ENCODE measurements at regions not wholly inside any gene's neighbourhood (a gene's known extent, or its start where the extent isn't known, plus 50 kb on each side); places are given as distances from the start of the nearest gene placed in this dataset.
"Not testable (repeated sequence)": the region's sequence is repeated elsewhere in the genome, so short reads cannot be mapped to it uniquely, and the experiment has no call there.

DNA sequence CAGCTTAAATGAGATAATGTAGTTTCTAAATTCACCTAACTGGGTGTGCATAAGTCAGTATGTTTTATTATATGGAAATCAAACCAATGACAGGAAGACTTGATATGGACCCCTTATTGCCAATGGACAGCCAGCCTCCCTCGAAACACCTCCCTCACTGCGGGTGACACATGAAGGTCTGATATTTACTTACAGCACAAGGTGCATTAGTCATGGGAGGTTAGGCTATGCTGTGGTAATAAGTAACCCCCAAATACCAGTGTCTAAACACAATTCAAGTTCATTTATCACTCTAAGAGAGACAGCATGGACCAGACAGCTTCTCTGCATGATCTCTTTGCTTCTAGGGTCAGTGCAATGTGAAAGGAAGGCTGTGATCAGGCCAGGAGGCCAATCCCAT lies 126.0 kb upstream of the KCNJ6 start:
- no peak for DNase-seq

DNA sequence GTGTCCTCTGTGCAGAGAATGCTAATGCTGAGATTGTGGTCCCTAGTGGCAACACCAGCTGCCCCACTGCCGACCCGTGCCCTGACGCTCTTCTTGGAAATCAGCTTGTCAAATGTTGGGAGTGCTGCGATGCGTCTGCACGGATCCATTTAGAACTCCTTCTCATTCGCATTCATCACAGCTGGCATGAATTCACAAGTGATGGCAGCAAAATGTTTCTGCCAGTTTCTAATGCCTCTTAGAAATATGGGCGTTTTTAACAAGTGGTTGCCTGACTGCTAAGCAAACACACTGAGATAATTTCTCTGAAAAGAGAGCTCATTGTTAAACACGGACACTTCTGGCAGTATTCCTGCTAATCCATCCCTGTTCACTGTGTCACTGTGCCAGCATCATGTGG lies 131.9 kb upstream of the KCNJ6 start:
- no peak for DNase-seq

DNA sequence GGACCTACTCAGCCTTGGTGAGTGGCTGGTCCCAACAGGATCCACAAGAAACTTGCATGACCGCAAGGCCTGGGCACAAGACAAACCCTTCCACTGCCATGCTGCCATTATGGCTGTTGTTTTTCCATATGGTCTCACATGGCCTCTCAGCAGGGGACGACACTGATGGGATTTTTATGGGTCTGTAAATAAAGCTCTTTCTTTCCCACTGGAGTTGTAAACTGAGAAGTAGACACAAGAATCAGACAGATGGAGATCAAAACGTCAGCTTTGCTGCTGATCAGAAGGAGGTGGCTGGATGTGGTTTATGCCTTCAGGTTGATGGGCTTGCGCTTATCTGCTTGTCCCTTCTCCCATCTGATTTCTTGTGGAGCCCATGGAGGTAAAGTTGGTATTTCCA lies 138.1 kb upstream of the KCNJ6 start:
- DNase-seq: no peak

DNA sequence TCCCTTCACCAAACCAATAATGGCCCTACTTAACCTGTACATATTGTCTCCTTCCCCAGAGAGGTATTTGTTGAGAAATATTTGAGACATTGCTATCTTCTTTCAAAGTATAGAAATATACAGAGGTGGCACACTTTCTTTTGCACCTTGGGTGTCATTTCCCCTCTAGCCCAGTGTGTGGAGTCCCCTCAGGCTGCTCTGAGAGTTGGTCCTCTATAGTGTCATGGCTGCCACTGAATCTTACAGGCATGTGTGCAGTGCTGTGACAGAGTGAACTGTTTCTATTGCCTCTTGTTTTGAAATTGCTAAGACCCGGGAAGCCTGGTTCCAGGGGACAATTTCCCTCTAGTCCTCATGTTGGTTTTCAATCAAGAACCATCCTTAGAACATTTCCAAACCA lies 140.2 kb upstream of the KCNJ6 start:
- no peak for DNase-seq

DNA sequence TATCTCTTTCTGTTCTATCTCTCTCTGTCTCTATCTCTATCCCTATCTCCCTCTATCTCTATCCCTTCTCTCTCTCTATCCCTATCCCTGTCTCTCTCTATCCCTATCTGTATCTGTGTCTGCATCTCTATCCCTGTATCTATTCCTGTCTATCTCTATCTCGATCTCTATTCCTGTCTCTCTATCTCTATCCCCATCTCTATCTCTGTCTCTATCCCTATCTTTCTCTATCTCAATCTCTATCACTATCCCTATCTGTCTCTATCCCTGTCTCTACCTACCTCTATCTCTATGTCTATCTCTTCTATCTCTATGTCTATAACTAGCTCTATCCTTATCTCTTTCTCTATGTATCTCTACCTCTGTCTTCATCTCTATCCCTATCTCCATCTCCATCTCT lies 141.4 kb upstream of the KCNJ6 start:
- DNase-seq: no peak

DNA sequence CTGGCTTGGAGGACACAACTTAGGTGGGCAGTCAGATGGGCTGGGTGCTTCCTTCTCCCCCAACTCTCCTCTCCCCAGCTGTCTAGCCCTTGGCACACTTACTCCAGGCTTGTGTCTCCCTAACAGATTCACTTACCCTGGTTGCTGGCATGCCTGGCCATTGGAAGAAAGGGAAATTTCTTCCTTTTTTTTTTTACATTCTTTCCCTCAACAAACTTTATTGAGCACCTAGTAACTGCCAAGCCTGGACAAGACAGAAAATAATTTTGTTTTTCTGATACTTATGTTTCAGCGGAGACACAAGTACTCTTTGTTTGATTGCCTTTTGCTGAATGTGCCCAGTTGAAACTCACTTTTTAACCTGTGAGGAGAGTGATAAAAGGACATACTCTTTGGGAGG lies 144.3 kb upstream of the KCNJ6 start:
- no peak for DNase-seq

DNA sequence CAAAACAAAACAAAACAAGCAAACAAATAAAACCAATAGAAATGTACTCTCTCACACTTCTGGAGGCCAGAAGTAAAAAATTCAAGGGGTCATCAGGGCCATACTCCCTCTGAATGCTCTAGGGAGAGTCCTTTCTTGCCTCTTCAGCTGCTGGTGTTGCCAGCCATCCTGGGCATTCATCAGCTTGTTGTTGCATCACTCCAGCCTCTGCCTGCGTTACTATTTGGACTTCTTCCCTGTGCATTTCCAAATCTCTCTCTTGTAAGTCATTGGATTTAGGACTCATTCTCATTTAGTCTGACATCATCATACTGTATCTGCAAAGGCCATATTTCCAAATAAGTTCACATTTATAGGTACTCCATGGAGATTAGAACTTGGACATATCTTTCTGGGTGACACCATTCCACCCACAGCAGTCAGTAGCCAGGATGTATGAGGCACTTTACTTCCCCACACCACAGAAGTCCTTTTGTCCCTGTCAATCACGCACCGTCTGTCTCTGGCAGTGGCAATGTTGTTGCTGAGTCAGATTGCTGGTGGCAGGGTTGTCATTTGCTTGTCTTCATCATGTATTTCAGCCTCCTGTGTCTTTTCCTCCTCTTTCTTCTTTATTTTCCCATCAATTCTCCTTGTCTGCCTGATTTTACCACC lies 151.0 kb upstream of the KCNJ6 start:
- DNase-seq: no peak

DNA sequence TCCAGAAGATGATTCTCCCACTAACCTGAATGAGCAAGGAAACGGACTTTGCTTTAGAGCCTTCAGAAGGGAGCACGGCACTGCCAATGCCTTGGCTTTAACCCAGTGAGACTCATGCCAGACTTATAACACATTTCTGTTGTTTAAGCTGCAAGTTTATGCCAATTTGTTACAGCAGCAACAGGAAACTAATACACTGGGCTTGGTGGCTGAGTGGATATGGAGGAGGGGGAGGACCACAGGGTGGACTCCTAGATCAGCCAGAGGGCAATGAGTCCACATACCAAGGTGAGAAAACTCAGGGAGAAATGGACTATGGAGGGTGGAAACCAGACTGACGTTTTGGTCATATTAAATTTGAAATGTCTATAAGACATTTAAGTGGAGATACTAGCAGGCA lies 156.2 kb upstream of the KCNJ6 start:
- DNase-seq: no peak

DNA sequence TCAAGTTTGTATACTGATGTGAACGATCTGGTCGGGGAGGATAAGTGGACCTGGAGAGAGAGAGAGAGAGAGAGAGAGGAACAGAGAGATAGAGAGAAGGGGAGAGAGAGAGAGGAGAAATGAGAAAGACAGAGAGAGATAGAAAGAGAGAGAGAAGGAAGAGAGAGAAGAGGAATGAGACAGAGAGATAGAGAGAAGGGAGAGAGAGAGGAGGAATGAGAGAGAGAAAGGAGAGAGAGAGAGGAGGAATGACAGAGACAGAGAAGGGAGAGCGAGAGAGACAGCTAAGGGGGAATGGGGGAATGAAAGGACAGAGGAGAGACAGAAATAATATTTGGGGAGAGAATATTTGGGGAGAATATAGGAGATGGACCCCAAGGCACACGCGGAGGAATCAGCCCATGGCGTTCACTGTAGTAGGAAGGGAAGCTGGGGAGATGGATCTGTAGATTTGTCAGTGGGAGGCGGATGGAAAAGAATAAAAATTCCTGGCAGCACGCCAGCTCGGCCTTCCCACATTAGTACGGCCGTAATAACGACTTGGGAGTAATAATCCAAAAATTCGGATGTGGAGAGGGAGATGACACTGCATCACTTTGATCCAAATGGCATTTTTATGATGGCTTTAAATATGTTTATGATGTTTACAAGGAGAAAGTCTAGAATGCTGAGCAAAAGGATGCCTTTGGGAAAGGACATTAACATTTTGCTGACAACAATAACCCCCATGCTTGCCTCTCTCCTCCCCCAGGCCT lies 159.8 kb upstream of the KCNJ6 start:
- DNase-seq: peak; percentile 37

DNA sequence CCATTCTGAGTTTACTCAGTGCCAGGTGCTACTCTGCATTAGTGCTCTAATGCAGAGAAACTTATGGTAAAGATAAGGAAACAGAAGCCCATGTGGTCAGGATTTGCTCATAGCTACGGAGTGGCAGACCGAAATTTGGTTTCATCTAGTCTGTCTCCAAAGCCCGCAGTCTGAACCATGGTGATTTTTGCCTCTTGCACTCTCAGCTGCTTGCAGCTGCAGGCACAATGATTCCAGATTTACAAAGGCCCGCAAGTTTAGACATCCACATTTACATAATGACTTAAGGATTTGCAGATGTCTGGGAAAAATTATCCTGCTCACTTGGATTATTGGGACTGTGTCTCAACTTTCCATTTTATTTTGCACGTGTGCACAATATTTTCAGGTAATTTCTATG lies 161.3 kb upstream of the KCNJ6 start:
- DNase-seq: no peak

DNA sequence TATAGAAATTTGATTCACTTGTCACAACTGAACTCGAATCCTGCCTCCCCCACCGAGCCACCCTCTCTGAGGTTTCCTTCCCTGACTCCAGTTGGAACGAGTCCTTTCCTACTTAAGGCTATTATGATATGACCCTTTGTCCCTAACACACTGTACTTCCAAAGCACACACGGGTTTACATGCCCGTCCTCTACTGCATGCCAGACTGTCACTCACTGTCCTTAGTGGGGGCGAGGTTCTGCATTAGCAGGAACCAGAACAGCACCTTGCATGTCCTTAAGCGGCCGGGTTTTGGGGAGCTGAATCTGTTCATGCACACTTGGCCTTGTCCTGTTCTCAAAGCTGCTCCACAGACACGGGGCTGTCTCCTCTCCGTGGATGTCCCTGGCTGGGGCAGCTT lies 164.6 kb upstream of the KCNJ6 start:
- DNase-seq: no peak

DNA sequence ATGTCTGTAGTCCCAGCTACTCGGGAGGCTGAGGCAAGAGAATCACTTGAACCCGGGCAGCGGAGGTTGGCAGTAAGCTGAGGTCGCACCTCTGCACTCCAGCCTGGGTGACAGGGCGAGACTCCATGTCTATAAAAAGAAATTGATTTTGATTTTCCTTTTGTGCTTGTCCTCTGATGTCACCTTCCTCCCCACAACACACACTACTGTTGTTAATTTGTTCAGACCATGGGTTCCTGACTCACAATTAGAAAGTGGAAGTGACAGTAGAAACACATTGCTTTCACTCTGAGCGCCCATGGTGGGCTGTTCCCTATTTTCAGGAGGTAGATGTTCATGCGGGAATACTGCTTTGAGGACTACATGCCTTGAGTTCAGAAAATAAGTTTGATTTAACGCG lies 165.5 kb upstream of the KCNJ6 start:
- DNase-seq: no peak

DNA sequence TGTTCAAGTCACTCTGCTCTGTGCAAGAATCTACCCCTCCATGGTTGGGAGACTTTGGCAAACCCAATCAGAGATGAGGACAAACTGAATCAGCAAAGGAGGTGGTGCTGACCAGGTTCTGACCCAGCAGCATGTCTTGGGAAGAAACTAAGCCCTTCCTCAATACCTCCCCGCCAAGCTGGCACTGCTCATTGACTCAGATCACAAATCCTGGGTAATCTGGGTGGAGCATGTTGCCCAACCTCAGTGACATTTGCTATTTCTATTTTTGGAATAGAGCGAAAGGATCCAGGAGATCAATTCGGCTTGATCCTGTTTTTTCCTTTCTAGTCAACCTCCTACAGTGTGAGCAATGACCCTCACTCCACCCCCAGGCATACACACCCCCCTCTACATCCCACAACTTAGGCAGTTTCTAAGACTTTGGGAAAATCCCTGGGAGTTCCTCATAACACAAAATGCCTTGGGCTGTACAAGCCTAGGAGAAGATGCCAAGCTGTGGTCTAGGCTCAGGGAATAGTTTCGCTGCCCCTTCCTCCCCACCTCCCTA lies 166.8 kb upstream of the KCNJ6 start:
- peak; percentile 1 for DNase-seq

DNA sequence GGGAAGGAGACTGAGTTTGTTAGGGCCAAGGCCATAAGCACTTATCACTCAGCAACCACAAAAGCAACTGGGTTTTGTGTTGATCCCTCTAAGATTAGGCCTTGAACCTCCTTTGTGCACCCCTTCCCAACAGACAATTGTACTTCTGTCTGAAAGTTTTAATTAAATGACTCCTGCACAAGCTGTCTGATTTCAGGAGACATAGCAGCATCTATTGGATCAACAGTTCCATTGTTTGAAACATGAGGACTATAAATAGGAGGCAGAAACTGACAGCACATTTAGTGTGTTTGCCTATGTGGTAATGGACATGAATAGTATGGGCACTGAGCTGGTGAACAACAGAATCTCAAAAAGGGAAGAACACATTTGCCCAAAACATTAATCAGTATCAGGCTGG lies 167.3 kb upstream of the KCNJ6 start:
- DNase-seq: no peak

DNA sequence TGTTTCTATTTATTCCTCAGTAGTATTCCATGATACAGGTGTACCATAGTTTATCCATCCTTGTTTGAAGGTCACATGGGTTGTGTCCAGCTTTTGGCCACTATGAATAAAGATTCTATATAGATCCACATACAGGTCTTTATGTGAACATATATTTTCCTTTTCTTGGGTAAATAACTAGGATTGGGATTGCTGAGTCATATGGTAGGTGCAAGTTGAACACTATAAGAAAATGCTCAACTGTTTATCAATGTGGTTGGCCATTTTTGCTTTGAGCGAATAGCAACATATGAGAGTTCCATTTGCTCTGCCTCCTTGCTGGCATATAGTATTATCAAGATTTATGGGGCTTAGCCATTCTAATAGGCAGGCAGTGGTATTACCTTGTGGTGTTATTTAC lies 170.2 kb upstream of the KCNJ15 start:
- no peak for DNase-seq

DNA sequence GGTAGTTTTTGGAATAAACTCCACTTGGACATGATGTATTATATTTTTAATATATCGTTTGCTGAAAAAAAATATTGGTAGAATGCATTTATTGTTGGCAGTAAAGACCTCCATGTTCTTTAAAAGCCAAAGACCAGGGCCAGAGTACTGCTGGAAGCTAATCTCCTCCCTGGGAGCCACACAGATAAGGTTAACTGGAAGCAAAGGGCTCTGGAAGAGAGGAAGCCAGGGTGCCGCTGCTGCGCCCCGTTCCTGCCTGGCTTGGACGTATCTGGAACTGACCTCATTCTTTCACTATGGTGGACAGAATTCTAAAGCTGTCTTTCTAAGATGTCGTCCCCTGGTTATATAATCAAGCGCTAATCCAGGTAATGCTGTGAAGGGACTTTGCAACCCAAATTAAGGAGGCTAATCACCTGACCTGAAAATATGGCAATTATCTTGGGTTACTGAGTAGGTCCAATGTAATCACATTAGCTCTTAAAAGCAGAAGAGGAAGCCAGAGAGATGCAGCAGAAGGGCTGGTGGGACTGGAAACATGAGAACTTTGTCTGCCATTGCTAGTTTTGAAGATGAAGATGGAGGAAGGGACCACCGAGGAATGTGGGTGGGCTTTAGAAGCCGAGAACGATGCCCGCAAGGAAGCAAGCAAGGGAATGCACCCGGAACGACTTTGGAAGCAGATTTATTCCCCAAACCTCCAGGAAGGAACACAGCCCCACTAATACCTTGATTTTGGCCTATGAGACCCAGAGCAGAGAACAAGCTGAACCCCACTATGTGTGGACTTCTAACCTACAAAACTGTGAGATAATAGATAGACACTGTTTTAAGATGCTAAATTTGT lies 167.7 kb upstream of the KCNJ15 start:
- DNase-seq: no peak

DNA sequence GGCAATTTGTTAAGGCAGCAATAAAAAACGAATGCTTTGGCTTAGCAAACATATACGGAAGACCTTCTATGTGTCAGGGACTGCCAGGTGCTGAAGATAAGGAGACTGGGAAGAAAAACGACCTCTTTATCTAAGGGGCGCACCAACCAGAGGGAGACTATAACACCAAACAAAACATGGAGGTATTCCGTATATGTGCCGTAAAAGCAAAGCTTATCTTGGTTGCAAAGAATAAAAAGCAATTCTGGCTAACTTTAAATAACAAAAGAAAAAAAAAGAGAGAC lies 167.1 kb upstream of the KCNJ15 start:
- no peak for DNase-seq

DNA sequence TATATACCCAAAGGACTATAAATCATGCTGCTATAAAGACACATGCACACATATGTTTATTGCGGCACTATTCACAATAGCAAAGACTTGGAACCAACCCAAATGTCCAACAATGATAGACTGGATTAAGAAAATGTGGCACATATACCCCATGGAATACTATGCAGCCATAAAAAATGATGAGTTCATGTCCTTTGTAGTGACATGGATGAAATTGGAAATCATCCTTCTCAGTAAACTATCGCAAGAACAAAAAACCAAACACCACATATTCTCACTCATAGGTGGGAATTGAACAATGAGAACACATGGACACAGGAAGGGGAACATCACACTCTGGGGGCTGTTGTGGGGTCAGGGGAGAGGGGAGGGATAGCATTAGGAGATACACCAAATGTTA lies 165.7 kb upstream of the KCNJ15 start:
- DNase-seq: not testable (repeated sequence)

DNA sequence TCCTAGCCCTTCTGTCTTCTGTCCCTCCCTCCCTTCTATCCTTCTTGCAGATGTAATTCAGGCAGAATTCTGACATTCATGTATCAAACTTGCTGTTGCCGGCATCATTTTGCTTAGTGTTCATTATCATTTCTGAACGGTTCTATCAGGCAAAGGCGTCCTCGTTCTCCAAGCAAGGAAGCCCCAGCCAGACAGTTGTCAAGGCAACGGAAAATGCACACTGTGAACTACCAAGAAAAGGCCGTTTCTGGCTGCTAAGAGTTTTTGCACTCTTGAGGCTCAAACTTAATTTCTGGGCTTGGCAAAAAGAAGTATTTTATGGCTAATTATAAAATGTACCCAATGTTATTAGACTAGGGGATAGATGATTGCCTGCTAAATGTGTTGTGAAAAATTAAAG lies 164.7 kb upstream of the KCNJ15 start:
- no peak for DNase-seq

DNA sequence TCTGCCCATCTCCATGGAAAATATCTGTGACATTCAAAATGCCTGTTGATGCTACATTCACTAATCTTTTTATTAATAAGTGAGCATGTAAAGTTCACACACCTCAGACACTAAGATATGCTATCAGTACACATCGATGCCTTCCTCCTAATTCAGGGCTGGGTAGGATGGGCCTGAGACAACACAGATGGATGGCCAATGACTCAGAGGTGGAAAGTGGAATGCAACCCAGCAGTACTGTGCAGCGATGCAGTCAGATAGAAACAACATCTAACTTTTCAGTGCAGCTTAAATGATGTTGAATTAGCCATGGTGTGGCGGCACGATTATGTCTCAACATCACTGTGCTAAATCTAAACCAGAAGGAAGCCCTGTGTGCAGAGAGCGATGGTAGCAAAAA lies 161.6 kb upstream of the KCNJ15 start:
- DNase-seq: peak; percentile 43

DNA sequence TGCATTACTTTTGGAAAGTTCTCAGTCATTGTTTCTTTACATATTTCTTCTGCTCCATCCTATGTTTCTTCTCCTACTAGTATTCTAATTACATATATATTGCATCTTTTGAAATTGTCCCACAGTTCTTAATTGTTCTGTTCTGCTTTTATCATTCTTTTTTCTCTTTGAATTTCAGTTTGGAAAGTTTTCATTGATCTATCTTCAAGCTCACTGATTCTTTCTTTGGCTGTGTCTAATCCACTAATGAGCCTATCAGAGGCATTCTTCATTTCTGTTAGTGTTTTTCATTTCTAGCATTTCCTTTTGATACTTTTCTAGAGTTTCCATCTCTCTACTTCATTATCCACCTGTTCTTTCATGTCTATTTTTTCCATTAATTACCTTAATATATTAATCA lies 159.0 kb upstream of the KCNJ15 start:
- no peak for DNase-seq

DNA sequence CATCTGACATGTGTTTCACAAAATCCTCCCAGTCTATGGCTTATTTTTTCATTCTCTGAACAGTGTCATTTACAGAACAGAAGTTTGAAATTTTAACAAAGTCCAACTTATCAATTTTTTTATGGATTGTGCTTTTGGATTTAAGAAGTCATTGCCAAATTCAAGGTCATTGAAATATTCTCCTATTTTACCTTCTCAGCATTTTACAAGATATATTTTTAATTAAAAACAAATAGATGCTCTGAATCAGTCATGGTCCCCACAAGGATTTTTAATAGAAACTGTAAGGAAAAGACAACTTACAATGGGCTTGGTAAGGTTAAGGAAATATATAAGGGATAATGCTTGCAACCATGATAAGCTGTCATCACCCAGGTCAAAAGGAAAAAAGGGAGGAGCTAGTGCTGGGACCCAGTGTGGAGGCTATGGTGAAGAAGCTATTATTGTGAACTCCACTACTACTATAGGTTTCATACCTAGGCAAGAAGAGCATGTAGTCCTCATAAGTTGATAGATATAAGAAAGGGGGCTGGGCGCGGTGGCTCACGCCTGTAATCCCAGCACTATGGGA lies 144.5 kb upstream of the KCNJ15 start:
- DNase-seq: no peak

DNA sequence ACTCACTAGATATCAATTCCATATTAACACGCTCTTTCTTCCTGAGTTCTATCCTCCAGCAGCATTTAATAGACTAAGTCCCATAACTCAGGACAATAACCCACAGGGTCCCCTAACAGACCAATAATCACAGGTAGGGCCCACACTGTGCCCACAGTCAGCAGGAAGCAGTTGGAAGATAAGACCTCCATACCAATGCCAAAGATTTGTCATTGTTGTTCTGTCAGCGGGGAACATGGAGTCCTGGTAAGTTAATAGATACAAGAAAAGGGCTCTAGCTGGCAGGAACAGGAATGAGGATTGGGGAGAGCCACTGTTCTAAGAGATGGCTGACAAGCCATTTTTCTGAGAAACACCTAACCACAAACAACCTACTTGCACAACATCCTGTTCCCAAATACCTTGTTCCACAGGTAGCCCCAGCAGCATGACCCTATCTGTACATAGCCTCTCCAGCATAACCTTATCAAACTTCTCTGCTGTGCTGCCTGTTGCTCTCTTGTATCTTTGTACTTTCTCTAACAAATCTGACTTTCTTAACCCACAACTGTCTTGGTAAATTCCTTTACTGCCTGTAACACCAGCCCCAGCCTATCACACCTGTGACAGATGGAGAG lies 142.0 kb upstream of the KCNJ15 start:
- no peak for DNase-seq
